Fibroblast of lung (primary cell): ENCODE measurements at regions not wholly inside any gene's neighbourhood (a gene's known extent, or its start where the extent isn't known, plus 50 kb on each side); places are given as distances from the start of the nearest gene placed in this dataset.

Experiments
- EZH2 ChIP-seq: IDR thresholded peaks from 2 replicates; pipeline ENCODE4 v1.5.1; 2012; ENCODE audit warnings: low read length, control low read depth, mild to moderate bottlenecking; ENCODE audit errors: missing control alignments
- TF ChIP-seq, protein P1 (sequence below), 2 donors: IDR thresholded peaks in 1 of 2; conservative IDR thresholded peaks in 1 of 2; 1 replicate in 1 of 2; 2 replicates in 1 of 2; pipeline ENCODE4 v1.5.1; 2011 to 2012; ENCODE audit warnings: low read length in 2 of 2, control low read depth in 1 of 2, inconsistent platforms in 1 of 2, low read depth in 1 of 2, mild to moderate bottlenecking in 1 of 2

GRCh38 chr11:37632748-37633147 is 1034.7 kb upstream of the RAG2 start:
- TF ChIP-seq, protein P1, sequence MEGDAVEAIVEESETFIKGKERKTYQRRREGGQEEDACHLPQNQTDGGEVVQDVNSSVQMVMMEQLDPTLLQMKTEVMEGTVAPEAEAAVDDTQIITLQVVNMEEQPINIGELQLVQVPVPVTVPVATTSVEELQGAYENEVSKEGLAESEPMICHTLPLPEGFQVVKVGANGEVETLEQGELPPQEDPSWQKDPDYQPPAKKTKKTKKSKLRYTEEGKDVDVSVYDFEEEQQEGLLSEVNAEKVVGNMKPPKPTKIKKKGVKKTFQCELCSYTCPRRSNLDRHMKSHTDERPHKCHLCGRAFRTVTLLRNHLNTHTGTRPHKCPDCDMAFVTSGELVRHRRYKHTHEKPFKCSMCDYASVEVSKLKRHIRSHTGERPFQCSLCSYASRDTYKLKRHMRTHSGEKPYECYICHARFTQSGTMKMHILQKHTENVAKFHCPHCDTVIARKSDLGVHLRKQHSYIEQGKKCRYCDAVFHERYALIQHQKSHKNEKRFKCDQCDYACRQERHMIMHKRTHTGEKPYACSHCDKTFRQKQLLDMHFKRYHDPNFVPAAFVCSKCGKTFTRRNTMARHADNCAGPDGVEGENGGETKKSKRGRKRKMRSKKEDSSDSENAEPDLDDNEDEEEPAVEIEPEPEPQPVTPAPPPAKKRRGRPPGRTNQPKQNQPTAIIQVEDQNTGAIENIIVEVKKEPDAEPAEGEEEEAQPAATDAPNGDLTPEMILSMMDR (conservative IDR thresholded peaks at IDR 0.05 in 1 of 2, IDR thresholded peaks at IDR 0.05 in 1 of 2; ENCODE audit: low read depth in 1 of 2, low read length in 2 of 2), result no peak
- TF ChIP-seq EZH2, result no peak
